ENCODE measurements at regions not wholly inside any gene's neighbourhood (a gene's known extent, or its start where the extent isn't known, plus 50 kb on each side); places are given as distances from the start of the nearest gene placed in this dataset.
"Not testable (repeated sequence)": the region's sequence is repeated elsewhere in the genome, so short reads cannot be mapped to it uniquely, and the experiment has no call there.

DNA sequence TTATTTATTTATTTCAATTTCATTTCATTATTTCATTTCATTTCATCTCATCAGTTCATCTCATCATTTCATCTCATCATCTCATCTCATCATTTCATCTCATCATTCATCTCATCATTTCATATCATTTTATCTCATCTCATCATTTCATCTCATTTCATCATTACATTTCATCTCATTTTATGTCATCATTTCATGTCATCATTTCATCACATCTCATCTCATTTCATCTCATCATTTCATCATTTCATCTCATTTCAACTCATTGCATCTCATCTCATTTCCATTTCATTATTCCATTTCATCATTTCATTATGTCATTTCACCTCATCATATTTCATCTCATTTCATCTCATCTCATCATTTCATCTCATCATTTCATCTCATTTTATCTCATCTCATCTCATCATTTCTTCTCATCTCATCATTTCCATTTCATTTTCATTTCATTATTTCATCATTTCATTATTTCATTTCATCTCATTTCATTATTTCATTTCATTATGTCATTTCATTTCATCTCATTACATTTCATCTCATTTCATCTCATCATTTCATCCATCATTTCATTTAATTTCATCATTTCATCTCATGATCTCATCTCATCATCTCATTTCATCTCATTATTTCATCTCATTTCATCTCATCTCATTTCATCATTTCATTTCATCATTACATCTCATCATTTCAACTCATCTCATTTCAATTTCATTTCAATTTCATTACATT lies 2868.6 kb downstream of the RPIA start:
- DNase-seq; in situ Hi-C loops (cut with HindIII; ENCODE audit: low pct_ligation_motif_present, low pct_unique_long_range_greater_than_20kb, low sequenced_read_pairs): not testable (repeated sequence)

DNA sequence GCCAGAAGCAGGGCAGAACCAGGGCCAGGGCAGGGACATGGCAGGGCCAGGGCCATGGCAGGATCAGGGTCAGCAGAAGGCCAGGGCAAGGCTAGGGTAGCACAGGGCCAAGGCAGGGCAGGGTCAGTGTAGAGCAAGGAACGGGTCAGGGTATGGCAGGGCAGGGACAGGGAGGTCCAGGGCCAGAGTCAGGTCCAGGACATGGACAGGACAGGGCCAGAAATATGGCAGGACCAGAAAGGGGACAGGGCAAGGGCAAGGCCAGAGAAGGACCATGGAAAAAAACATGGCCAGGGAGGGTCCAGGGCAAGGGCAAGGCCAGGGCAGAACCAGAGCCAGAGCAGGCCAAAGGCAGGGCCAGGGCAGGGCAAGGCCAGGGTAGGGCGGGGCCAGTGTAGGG lies 2870.7 kb downstream of the RPIA start:
- DNase-seq; in situ Hi-C loops (cut with HindIII; ENCODE audit: low pct_ligation_motif_present, low pct_unique_long_range_greater_than_20kb, low sequenced_read_pairs): not testable (repeated sequence)

DNA sequence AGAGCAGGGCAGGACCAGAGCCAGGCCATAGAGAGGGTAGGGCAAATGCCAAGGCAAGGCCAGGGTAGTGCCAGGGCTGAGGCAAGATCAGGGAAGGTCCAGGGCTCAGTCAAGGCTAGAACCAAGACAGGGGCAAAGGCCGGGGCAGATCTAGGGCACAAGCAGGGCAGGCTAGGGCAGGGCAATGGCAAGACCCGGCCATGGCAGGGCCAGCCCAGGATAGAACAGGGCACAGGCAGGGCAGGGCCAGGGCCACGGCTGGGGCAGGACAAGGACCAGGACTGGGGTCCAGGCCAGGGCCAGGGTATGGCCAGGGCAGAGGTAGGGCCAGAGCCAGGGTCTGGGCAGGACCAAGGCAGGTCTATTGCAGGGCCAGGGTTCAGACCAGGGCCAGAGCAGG lies 2873.2 kb downstream of the RPIA start:
- in situ Hi-C loops (cut with HindIII; ENCODE audit: low pct_ligation_motif_present, low pct_unique_long_range_greater_than_20kb, low sequenced_read_pairs); DNase-seq: not testable (repeated sequence)

DNA sequence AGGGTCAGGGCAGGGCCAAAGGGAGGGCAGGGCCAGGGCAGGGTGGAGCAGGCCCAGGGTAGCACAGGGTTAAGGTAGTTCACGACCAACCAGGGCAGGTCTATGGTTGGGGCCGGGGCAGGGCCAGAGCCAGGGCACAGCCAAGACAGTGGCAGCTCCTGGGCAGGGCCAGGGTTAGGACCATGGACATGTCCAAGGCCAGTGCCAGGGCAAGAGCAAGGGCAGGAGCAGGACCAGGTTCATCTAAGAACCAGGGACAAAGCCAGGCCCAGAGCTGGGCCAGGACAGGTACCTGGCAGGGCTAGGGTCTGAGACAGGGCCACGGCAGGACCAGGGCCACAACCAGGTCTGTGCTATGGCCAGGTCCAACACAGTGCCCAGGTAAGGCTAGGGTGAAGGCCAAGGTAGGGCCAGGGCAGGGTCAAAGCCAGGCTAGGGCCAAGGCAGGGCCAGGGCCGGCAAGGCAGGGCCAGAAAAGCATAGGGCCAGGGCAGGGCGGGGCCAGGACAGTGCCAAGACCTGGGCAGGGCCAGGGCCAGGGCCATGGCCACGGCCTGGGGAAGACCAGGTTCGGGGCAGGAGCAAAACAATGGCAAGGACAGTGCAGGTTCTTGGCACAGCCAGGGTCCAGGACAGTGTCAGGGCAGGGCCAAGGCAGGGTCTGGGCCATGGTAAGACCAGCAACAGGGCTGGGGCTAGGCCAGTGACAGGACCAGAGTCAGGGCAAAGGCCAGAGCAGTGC lies 2874.4 kb downstream of the RPIA start:
- DNase-seq; in situ Hi-C loops (cut with HindIII; ENCODE audit: low pct_ligation_motif_present, low pct_unique_long_range_greater_than_20kb, low sequenced_read_pairs): not testable (repeated sequence)

DNA sequence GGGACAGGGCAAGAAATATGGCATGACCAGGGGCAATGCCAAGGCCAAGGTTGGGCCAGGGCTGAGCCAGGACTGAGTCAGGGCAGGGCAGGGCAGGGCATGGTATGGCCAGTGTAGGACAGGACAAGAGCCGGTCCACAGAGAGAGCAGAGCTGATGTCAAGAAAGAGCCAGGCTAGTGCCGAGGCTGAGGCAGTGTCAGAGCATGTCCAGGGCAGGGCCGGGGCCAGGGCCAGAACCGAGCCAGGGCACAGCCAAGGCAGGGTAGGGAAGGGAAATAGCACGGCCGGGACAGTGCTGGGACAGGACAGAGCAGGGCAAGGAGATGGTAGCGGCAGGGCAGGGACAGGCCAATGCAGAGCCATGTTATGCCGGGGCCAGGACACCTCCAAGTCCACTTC lies 2875.1 kb downstream of the RPIA start:
- DNase-seq; in situ Hi-C loops (cut with HindIII; ENCODE audit: low pct_ligation_motif_present, low pct_unique_long_range_greater_than_20kb, low sequenced_read_pairs): not testable (repeated sequence)

DNA sequence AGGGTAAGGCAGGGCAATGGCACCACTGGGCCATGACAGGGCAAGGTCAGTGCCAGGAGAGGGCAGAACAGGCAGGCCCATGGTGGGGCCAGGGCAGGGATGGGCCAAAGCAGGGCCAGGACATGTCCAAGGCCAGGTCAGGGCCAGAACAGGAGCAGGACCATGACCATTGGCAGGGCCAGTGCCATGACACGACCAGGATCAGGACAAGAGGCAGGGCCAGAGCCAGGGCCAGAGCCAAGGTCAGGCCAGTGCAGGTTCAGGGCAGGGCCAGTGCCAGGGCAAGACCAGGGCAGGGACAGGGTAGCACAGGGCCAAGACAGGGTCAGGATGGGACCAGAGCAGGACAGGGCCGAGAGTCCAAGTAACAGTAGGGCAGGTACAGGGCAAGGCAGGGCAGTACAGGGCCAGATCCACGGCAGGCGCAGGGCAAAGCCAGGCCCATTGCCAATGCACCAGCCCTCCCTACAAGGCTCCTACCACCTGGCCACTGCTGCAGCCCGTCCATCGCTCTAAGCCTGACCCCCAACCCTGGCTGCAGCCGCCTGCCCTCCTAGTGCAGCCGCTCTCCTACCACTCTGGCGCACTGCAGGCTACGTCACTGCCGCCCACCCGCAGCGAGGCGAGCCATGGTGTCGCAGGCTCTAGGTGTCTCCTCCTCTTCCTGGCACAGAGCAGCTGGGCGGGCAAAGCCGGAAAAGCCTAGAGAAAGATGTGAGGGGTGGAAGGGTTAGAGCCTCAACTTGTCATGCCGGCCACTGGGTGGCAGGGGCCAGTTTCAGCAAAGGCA lies 2876.3 kb downstream of the RPIA start:
- in situ Hi-C loops (cut with HindIII; ENCODE audit: low pct_ligation_motif_present, low pct_unique_long_range_greater_than_20kb, low sequenced_read_pairs); DNase-seq: not testable (repeated sequence)

DNA sequence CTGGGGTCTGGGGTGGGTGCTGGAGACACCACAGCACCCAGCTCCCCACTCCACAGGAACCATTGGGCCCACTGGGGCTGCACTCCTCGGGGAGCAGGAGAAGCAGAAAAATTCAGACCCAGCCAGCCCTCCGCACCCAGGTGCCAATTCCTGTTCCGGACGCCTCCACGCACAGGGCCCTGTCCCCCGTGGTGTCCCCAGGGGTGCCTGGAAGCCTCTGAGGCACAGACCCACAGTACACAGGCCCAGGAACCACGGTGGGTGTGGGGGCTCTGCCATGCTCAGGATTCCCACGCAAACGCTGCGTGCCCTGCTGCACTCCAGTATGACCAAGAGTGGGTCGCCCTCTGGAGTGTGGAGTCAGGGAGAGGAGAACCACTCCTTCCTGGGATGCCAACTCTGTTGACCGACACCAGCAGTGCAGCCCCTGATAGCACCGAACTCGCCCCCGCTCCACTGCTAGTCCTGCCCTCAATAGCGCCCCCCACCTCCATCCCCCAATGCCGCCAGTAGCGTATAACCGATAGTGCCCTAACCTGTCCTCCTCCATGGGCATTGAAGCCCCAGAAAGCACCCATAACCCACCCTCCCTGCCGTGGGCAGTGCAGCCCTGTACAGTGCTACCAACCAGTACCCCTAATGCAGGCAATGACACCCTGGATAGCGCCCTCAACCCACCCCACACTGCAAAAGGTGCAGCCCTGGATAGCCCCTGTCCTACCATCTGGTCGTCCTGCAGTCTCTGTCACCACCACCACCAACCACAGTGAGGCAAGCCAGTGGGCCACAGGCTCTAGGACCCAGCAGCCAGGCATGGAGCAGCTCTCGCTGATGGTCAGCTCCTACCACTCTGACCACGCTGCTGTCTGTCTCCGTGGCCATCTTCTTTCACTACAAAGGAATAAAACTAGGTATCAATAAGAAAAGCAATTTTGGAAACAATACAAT lies 2877.2 kb downstream of the RPIA start:
- DNase-seq; in situ Hi-C loops (cut with HindIII; ENCODE audit: low pct_ligation_motif_present, low pct_unique_long_range_greater_than_20kb, low sequenced_read_pairs): not testable (repeated sequence)

DNA sequence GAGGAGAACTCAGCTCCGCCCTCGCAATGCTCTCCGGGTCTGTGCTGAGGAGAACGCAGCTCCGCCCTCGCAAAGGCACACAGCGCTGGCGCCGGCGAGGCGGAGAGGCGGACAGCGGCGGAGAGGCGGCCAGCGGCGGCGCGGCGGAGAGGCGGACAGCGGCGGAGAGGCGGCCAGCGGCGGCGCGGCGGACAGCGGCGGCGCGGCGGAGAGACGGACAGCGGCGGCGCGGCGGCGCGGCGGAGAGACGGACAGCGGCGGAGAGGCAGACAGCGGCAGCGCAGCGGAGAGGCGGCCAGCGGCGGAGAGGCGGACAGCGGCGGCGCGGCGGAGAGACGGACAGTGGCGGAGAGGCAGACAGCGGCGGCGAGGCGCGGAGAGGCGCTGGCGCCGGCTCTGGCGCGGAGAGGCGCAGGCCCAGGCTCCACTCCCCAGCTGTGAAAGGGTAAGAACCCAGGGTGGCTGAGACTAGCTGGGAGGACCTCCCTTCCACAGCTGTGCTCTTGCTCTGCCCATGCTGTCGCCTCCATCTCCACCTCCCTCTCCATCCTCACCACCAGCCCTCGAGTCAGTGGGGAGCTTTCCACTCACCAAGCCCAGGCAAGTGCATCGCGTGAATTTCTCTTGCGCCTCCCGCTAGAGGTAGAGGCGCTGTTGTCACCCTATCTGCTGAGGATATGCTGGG lies 2879.9 kb downstream of the RPIA start:
- in situ Hi-C loops (cut with HindIII; ENCODE audit: low pct_ligation_motif_present, low pct_unique_long_range_greater_than_20kb, low sequenced_read_pairs); DNase-seq: not testable (repeated sequence)

DNA sequence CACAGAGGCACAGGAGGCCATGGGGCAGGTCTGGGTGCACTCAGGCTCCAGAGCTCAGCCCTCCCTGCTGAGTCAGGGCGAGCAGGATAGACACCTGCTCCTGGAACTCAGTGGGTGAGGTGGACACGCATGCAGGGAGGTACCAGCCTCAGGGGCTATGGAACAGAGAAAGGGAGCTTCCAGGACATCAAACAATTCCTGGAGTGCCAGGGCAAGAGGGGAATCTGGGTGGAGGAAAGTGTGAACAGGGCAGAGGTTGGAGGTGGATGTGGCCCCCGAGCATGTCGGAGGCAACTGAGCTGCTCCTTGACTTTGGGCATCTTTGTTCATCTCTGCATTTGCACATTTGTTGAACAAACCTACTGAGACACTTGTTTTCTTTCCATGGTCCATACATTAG lies 2881.5 kb downstream of the RPIA start:
- in situ Hi-C loops (cut with HindIII; ENCODE audit: low pct_ligation_motif_present, low pct_unique_long_range_greater_than_20kb, low sequenced_read_pairs); DNase-seq: not testable (repeated sequence)

DNA sequence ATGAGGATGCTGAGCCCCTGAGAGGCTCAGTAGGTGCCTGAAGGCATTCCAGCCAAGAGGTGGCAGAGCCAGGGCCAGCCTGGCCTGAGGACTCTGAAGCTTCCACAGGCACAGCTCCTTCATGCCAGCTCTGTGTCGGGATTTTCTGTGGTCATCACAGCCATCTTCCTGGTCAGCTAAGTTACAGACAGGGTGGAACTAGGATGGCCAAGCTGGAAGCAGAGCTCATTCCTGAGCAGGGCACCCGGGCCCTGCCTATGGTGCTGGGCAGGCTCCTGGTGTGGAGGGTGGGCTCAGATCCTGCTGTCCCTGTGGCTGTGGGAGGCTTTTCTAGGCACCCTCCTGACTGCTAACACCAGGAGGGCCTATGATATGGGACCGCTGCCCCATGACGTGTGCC lies 2882.3 kb downstream of the RPIA start:
- in situ Hi-C loops (cut with HindIII; ENCODE audit: low pct_ligation_motif_present, low pct_unique_long_range_greater_than_20kb, low sequenced_read_pairs); DNase-seq: not testable (repeated sequence)

DNA sequence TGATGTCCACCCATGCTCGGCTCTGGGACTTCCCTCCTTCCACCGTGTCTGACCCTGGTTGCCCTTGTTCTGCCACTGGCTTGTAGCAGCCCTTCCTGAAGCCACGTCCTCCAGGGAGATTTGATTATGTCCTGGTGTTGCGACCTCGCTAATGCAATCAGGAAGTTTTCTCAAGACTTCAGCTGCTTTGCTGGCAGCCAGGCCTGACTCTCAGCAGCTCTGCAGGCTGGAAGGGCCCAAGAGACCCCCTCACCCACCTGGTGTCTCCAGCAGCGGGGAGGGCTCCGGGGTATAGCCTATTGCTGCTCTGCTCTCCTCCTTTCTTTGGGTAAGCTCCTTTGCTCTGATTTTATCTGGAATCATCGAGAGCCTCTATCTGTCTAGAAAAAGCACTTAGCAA lies 2882.8 kb downstream of the RPIA start:
- in situ Hi-C loops (cut with HindIII; ENCODE audit: low pct_ligation_motif_present, low pct_unique_long_range_greater_than_20kb, low sequenced_read_pairs); DNase-seq: not testable (repeated sequence)

DNA sequence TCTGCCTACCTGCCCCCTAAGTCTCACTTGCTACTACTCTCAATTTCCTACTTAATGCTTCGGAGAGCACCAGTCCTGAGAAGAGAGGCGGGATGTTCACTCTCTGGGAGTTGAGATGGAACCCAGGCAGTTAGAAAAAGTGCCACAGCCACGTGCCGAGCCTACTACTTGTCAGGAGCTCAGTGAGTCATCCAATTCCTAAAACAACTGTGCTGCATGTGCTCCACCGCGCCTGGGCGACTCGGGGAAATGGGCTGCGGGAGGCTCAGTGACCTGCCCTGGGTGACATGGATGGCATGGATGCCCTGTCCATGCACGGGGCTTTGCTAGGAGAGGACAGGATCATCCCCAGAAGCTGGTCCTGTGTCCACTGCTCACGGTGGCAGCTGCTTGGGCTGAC lies 2884.2 kb downstream of the RPIA start:
- DNase-seq; in situ Hi-C loops (cut with HindIII; ENCODE audit: low pct_ligation_motif_present, low pct_unique_long_range_greater_than_20kb, low sequenced_read_pairs): not testable (repeated sequence)

DNA sequence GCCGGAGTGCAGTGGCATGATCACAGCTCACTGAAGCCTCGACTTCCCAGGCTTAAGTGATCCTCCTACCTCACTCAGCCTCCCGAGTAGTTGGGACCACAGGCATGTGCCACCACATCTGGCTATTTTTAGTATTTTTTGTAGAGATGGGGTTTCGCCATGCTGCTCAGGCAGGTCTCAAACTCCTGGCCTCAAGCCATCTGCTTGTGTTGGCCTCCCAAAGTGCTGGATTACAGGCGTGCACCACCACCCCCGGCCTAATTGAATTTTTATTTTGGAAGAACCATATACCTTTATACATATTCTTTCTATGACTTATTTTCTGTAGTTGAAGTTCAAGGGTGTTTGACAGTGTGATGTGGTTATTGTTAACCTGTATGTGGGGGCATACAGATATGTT lies 2885.9 kb downstream of the RPIA start:
- DNase-seq; in situ Hi-C loops (cut with HindIII; ENCODE audit: low pct_ligation_motif_present, low pct_unique_long_range_greater_than_20kb, low sequenced_read_pairs): not testable (repeated sequence)

DNA sequence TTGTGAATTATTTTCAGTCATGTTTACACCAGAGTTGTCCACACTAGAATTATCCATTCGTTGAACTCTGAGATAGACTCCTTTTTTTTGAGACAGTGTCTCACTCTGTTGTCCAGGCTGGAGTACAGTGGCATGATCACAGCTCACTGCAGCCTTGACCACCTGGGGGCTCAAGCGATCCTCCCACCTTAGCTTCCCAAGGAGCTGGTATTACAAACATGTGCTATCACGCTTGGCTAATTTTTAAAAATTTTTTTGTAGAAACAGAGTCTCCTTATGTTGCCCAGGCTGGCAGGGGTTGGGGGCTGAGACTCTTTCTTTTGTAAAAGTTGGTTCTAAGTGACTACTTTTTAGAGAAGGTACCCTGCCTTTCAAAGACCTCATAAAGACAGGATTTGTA lies 2887.2 kb downstream of the RPIA start:
- DNase-seq; in situ Hi-C loops (cut with HindIII; ENCODE audit: low pct_ligation_motif_present, low pct_unique_long_range_greater_than_20kb, low sequenced_read_pairs): not testable (repeated sequence)

DNA sequence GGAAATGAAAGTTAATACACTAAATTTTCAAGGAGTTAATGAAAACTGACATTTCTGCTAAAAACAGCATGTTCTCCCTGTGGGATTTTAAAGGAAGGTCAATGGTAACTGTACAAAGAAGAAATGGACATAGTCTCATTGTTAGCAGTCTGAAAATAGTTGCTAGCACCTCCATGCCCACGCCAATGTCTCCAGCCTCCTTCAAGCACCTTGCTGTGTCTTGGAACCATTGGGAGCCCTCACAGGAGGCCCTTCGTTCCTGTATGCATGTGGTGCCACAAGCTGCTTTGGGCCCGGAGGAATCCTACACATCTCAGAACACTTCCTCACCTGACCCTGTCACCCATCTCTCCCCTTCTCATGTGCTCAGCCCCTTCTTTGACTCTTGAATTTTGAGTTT lies 2888.1 kb downstream of the RPIA start:
- in situ Hi-C loops (cut with HindIII; ENCODE audit: low pct_ligation_motif_present, low pct_unique_long_range_greater_than_20kb, low sequenced_read_pairs); DNase-seq: not testable (repeated sequence)

DNA sequence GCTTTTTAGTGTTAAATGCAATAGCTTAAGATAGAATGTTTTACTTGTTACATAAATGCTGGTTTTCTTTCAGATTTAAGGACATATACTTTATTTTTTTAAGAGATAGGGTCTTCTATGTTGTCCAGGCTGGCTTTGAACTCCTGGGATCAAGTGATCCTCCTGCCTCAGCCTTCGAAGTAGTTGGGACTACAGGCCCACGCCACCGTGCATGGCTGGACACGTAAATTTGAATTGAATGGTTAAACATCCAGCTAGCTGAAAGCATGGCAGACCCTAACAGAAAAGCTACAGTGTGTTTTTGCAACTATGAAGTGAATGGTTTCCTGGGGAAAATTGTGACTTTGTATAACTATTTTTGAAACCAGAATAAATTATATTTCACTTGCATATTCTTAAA lies 2888.6 kb downstream of the RPIA start:
- in situ Hi-C loops (cut with HindIII; ENCODE audit: low pct_ligation_motif_present, low pct_unique_long_range_greater_than_20kb, low sequenced_read_pairs); DNase-seq: not testable (repeated sequence)

DNA sequence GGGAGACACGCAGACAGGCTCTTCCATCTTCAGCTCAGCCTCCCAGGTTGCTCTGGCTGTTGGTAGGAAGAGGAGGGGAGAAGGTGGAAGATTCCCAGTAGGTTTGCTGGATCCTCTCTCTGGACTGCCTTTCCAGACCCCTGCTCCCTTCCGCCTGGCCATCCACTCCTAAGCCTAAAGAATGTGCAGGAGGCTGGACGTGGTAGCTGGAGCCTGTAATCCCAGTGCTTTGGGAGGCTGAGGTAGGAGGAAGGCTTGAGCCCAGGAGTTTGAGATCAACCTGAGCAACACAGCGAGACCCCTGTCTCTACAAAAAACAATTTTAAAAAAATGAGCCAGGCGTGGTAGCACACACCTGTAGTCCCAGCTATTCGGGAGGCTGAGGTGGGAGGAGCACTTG lies 2895.6 kb downstream of the RPIA start:
- DNase-seq; in situ Hi-C loops (cut with HindIII; ENCODE audit: low pct_ligation_motif_present, low pct_unique_long_range_greater_than_20kb, low sequenced_read_pairs): not testable (repeated sequence)

Measured in ACHN (cell line).